Islet precursor cell (in vitro differentiated cells): ENCODE measurements at regions not wholly inside any gene's neighbourhood (a gene's known extent, or its start where the extent isn't known, plus 50 kb on each side); places are given as distances from the start of the nearest gene placed in this dataset.

Experiments
- DNase-seq: peaks from one replicate; pipeline ENCODE4 v3.0.0-alpha.2; 2018

GRCh38 chr5:33306758-33307157, 134.0 kb upstream of the TARS1 start:
- no peak for DNase-seq

- DNase-seq: no peak
Observed at GRCh38 chr5:33308586-33308985, 132.2 kb upstream of the TARS1 start.

- no peak for DNase-seq
Observed at GRCh38 chr5:33309068-33309467, 131.7 kb upstream of the TARS1 start.

DNA sequence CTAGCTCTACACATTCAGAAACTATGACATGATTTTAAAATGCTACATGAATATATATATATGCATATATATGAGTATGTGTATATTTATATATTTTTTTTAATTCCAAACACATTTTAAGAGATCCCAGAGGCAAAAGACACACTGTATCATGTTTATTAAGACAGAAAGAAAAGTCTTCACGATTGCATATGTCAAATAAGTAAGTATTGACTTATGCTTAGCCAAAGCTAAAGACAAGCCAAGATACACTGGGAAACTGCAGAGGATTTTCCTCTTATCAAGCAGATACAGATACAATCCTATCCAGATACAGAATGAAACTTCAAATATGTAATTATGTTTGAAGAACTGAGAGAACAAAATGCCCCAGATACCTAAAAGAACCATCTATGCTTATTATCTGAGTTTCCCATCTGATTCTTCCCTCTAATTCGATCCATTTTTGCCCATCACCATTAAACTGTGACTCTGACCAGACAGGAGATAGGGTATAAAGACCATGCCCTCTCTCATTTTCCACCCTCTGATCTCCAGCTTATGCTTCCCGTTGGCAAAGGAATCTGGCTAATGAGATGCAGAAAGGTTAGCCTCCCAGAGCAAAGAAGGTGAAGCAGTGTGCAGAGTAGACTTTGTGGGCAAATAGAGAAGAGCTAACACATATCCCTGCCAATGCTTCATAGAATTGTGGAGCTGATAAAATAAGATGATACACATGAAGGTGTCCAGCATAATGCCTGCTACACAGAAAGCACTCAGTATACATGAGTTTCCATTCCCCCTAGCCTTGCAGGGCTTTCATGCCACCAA, 131.0 kb upstream of the TARS1 start:
- no peak for DNase-seq

DNA sequence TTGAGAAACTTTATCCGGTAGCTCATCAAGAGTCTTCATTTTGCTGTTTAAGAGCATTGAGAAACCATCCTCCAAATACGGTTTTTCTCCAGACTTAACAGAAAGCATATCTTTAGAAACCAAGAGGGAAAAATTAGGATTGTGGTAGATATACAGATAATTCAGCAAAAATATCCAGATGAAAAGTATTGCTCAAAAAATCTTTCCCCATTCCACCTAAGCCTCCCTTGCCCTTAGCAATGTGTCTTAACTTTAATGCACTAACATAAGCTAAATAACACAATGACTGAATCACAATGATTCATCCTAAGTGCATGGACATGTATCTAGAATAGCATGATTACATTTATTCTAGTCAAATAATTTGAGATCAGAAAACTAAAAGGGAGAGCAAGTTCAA, 130.3 kb upstream of the TARS1 start:
- no peak for DNase-seq

DNA sequence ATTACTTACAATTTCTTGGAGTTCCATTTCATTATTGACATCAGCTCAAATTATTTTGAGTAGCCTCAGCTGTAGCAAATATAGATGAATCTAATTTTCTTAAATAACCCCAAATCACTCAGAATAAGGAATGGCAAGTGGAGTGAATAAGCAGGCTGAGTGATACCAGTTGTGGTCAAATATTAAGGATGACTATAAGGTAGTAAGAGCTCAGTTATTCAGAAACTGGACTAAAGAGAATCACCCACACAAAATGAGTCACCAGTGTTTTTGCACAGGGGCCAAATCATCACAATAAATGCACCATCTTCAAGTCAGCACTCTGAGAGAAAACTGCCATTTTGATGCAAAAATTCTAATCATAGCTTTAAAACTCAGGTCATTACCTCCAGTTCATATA, 128.9 kb upstream of the TARS1 start:
- no peak for DNase-seq

DNA sequence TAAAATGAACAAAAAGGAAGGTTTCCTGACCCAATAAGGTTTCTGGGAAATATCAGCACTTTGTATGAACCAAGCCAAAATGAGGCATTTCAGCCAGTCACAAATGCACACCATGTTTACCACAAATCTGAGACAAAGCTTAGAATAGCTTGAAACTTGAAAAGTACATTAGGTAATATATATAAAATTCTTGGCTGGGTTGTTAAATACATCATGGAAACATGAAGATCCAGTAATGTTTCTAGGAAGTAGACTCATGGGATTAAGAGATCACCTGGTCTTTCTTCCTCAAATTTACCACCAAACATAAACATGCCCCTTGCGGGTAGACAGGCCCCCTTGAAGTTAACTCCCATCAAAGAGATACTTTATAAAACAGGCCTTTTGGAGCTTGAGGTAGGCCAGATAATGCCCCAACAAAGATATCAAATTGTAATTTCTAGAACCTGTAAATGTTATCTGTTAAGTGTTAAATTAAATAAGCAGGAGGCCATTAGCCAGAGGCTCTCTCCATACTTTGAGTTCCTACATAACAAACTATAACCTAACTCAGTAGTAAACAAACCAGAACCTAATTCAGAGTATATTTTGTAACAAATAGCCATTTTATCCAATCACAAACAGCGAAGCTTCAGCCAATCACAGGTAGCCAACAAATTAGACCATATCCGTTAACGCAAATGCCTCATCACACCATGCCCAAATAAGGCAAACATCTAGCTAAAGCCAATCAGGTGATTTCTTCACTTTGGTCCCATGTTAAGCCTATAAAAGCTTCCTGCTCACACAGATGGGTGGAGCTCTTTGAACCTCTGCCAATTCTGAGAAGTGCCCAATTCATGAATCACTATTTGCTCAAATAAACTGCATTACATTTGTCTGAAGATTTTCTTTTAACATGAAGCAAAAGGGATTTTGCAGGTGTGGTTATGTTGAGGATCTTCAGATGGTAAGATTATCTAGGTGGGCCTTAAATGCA, 127.9 kb upstream of the TARS1 start:
- no peak for DNase-seq

- DNase-seq: no peak
Observed at GRCh38 chr5:33315189-33315588, 125.6 kb upstream of the TARS1 start.

GRCh38 chr5:33316773-33317172, 124.0 kb upstream of the TARS1 start:
- no peak for DNase-seq

DNA sequence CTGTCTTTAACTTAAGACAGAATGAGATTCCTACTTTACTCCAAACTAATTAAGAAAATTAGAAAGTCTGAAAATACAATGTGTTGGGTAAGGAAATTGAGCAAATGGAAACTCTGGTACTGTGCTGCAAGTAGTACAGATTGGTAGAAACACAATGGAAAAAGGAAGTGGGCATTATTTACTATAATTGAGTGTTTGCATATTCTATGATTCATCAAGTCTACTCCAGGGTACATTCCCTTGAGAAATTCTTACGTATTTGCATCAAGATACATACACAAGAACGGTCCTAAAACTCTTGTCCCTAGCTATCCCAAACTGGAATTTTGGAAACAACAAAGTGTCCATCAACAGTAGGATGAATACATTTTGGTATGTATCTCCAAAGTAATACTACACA, 123.5 kb upstream of the TARS1 start:
- DNase-seq: no peak

- no peak for DNase-seq
Observed at GRCh38 chr5:33319151-33319550, 121.6 kb upstream of the TARS1 start.

DNA sequence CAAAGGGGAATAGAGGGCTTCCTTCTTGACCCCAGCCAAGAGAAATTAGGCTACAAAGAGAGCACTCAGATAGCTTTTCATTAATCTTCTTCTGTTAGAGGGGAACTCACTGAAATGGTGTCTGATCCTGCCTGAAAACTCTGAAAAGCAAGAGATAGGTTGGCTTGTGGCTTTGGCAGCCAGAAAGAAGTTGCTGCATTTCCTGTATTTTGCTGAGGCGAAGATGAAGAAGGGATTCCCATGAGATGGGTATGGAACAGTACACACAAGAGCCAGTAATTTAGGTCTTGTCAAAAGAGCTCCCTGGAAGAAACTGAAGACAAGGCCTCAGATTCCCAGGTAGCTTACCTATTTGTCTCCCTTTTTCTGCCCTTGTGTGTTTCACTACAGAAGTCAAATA, 120.9 kb upstream of the TARS1 start:
- DNase-seq: no peak

GRCh38 chr5:33321026-33321425, 119.7 kb upstream of the TARS1 start:
- no peak for DNase-seq

GRCh38 chr5:33322632-33323031, 118.1 kb upstream of the TARS1 start:
- DNase-seq: no peak

DNA sequence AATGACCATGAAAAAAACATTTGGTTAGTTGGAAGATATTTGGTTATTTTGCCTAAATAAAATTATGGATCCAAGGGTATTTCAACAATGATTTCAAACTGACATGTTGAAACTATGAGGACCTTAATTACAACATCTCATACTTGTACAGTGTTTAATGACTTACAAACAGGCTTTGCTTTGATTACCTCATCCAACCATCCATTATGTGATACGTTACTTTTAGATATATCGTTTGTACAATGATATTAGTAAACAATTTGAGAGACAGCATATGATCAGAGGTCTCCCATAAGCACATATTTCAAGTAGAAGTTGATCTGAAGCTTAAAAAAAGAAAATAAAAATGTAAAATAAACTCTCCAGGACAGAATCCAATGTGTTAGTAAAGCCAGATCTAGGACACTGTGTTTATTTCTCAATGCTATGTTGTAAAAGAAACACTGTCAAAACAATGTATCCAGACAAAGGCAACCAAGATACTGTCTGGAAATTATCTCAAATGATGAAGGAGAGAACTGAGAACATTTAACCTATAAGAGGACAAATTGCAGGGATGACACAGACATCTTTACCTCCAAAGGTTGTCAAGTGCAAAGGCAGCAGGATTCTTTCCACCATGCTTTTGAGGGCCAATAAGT, 116.0 kb upstream of the TARS1 start:
- no peak for DNase-seq

DNA sequence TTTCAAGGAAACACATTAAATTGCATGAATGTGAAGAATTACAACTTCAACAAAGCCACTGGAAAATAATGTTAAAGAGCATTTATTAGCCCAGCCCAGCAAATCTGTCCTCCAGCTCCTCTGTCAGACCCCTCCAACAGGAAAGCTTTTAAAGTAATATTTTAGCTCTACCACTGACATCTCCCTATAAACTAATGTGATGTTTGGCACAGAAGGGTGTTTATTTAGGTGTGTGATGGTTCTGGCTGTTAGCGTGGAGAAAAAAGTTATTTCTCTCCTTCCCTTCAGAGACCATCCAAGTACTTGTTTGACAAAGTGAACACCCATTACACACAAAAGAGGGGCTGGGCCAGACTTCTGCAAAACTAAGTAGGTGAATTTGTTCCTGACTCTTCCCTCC, 111.9 kb upstream of the TARS1 start:
- no peak for DNase-seq

DNA sequence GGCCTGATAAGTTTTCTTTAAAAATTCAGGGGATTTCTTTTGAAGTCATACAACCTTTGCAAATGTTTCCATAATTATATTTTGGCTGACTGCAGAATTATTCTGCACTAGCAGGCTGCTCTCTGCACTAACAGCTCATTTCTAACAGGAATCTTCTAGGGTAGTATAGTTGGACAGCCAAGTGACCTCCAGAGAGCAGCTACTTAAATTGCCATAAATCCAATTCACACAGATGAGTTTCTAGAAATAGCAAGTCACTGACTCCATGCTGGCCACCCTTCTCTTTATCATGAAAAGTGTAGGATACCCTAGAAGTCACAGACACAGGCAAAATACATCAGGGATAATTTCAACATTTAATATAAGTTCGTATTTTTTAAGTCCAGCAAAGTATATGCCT, 110.9 kb upstream of the TARS1 start:
- DNase-seq: no peak

DNA sequence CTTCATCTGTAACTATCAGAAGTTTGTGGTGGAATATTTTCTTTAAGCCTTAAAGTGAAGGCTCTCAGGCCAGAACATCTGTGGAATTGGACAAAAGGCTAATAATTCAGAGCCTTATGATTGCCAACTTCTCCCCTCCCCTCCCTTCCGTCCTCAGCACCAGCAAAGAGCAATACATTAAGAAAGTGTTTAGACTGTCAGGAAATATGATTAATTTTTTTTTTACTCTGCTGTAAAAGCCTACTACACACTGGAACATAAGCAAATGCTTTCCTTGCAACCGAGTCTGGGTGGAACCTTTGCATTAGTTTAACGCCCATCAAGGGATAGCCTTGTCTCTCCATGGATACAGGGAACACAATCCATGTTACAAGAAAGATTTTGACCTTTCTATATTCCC, 110.3 kb upstream of the TARS1 start:
- DNase-seq: no peak

- no peak for DNase-seq
Observed at GRCh38 chr5:33330992-33331391, 109.8 kb upstream of the TARS1 start.

DNA sequence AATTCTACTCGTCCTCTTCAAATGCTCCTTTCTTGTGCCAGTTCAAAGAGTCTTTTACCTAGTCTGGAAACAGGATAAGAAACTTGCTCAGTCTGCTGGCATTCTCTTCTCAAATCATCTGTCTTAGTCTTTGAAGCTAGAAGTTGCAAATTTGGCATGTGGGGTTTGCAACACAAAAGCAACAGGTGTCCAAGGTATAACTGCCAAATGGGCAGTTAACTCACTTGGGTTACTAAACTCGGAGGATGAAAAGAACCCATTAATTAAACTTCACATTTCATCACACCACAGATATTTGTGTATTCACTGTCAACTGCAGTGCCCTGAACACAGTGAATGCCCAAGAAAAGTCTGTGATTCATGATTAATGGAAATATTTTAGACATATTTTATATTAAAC, 108.0 kb upstream of the TARS1 start:
- DNase-seq: no peak

- no peak for DNase-seq
Observed at GRCh38 chr5:33334829-33335228, 105.9 kb upstream of the TARS1 start.

GRCh38 chr5:33336891-33337636, 103.7 kb upstream of the TARS1 start:
- DNase-seq: no peak

DNA sequence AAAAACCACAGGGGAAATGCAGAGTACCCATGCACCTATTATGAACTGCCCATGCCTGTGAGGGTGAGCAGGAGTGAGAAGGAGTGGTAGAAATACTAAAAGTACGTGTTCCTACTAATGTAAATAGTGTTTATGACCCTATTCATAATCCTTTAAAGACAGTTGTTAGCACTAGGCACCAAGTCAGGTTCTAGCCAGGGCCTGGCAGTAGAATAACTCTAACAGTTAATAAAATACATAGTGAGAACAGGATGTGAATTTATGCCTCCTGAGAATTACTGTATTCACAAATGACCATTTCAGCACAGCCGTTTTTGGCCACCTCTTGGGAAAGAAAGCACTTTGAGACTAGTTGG, 103.2 kb upstream of the TARS1 start:
- no peak for DNase-seq
